ENCODE measurements at regions not wholly inside any gene's neighbourhood (a gene's known extent, or its start where the extent isn't known, plus 50 kb on each side); places are given as distances from the start of the nearest gene placed in this dataset.
A peak's percentile ranks its signal among the peaks of the same experiment; 100 is the strongest.

- DNase-seq (ENCODE audit: low spot score), result no peak
Measured at GRCh38 chr4:182010876-182011275, 232.3 kb upstream of the TENM3 start.

- DNase-seq (ENCODE audit: low spot score), result no peak
Measured at GRCh38 chr4:182014164-182014563, 229.0 kb upstream of the TENM3 start.

DNA sequence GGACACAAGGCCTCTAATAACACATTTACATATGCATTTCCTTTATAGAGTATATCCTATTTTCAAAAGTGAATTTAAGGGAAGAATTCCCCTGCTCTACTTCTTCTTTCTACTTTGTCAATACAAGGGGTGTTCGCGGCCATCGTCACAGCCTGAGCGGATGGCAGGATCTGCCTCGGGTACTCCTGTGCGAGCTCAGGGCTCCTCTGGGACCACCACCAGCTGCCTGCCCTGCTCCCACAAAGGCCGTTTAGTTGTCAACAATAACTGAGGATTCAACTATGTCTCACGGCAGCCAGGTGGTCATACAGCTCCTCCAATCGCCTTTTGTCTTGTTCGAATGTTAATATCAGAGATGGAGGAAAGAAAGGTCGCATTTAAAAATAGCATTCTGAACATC, 228.2 kb upstream of the TENM3 start:
- no peak for DNase-seq (ENCODE audit: low spot score)

GRCh38 chr4:182015893-182016292, 227.3 kb upstream of the TENM3 start:
- no peak for DNase-seq (ENCODE audit: low spot score)

DNA sequence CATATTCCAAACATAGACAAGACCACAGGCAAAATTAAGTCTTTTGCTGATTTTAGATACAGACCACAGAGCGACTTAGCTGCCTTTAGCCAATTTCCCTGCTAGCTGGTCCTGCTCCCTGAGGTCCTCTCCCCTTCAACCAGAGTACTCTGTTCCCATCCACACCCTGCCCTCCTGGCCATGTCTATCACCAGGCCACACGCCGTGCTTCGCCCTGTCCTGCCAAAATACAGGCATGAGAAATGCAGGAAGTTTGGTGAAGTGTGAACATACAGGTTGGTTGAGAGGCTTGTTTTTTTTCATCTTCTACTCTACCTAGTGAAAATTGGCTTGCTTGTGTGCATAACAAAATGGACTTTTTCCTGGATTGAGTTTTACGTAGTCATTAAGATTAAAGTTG, 226.2 kb upstream of the TENM3 start:
- no peak for DNase-seq (ENCODE audit: low spot score)

DNA sequence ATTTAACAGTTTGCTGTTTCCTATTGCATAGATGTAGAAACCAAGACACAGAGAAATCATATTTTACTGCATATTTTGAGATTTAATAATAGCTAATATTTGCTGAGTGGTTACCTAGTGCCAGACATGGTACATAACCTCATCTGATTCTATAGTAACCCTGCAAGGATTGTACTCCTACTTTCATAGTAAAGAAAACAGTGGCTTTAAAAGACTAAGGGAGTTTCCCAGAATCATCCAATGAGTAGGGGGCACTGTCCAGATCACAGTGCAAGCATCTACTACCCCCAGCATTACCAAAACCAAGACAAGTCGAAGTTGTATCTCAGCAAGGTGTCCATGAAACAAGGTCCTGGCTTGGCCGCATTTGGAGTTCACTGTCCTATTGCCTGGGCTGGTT, 224.5 kb upstream of the TENM3 start:
- no peak for DNase-seq (ENCODE audit: low spot score)

GRCh38 chr4:182019148-182019652, 224.0 kb upstream of the TENM3 start:
- no peak for DNase-seq (ENCODE audit: low spot score)

- no peak for DNase-seq (ENCODE audit: low spot score)
Measured at GRCh38 chr4:182022909-182023308, 220.3 kb upstream of the TENM3 start.

- DNase-seq (ENCODE audit: low spot score), result no peak
Measured at GRCh38 chr4:182023469-182023868, 219.7 kb upstream of the TENM3 start.

GRCh38 chr4:182042945-182043344, 200.3 kb upstream of the TENM3 start:
- no peak for DNase-seq (ENCODE audit: low spot score)

- DNase-seq (ENCODE audit: low spot score), result no peak
Measured at GRCh38 chr4:182048871-182049270, 194.3 kb upstream of the TENM3 start.

GRCh38 chr4:182056866-182057265, 186.3 kb upstream of the TENM3 start:
- DNase-seq (ENCODE audit: low spot score), result no peak

DNA sequence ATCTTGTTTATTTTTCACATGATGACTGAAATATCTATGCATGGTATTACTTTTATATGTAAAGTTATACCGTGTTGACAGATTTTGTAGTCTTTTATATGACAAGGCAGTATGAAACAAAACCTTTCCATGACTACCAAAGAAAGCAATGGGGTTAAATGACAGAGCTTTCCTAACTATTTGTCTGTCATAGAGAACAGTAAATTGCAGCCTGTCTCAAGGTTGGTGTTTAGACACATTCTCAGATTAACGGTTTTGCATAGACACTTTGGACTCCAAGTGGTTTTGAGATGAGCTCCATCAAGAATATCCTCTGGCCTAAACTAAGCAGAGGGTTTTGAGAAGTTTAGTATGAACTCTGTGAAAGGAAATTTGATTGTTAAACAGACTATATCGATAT, 180.7 kb upstream of the TENM3 start:
- no peak for DNase-seq (ENCODE audit: low spot score)

DNA sequence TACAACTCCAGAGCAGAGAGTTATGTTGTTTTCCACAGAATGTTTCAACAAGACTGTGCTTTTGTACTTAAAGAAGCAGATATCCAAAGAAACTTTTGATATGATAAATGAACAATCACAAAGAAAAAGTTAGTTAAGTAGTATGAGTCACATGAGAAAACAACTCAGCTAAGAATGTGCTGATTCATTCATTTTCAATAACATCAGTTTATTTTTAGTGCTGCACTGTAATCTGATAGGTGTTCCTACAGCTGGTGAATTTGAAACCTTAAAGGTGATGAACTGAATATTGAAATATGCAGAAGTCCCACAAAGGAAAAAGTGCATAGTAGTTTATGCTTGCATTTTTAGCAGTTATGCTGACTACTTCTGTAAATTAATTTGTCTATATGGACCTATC, 180.3 kb upstream of the TENM3 start:
- peak; percentile 8 for DNase-seq (ENCODE audit: low spot score)

DNA sequence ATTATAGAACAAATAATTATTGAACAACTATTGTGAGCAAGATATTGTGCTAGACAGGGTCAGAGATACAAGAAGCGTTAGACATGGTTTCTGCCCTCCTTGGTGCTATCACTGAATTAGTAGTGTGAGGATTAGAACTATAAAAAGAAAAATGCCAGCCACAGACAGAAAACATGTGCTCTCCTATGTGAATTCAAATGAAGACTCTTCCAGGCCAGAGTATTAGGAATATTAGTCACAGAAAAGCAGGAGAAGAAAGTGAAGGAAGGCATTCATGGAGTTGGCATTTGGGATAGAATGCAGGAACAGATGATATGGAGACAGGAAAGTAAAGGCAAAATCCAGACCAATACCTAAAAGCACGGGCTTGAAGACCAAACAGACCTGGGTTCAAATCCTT, 179.6 kb upstream of the TENM3 start:
- no peak for DNase-seq (ENCODE audit: low spot score)

- no peak for DNase-seq (ENCODE audit: low spot score)
Measured at GRCh38 chr4:182065255-182065654, 177.9 kb upstream of the TENM3 start.

GRCh38 chr4:182066037-182066436, 177.2 kb upstream of the TENM3 start:
- DNase-seq (ENCODE audit: low spot score), result no peak

DNA sequence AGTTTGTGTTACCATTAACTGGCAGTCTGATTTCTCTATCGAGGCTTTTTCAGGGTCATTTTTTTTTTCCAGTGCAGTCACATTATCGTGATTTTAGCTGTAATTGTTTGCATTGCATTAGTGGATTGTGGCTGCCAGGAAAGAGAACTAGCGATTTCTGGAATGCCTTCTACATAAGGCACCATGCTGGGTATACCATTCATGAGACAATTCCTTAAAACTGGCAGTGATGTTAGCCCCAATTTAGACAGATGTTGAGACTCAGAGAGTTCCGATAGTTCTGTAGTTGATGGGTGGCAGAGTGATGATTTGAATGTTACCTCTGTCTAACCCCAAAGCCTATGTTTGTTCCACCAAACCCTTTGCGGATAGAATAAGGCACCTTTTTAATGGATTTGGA, 175.4 kb upstream of the TENM3 start:
- no peak for DNase-seq (ENCODE audit: low spot score)

- no peak for DNase-seq (ENCODE audit: low spot score)
Measured at GRCh38 chr4:182068920-182069319, 174.3 kb upstream of the TENM3 start.

DNA sequence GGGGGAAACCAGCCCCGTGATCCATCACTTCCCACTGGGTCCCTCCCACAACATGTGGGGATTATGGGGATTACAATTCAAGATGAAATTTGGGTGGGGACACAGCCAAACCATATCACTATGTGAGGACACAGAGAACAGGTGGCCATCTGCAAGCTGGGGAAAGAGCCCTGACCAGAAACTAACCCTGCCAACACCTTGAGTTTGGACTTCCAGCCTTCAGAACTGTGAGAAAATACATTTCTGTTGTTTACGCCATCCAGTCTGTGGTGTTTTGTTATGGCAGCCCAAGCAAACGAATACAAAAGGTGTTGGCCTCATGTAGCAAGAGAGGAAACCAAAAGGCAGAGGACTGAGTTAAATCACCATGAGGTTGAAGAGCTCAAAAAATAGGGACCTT, 169.9 kb upstream of the TENM3 start:
- DNase-seq (ENCODE audit: low spot score), result no peak

DNA sequence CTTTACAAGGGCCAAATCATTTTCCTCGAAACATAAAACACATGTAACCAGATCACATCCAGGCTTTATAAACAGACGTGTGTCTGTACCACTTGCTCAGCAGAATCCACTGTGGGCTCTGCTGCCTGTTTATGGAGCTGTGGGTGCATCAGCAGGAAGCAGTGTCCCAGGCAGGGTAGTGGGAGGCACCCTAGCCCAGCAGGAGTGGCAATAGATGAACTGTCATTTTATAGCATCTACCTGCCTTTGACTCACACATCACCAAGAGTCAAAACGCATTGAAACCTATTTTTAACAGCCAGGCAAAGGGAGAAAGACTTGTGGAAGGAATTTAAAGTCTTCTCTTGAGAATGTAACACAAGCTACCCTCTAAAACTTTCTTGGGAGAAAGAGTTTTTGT, 169.1 kb upstream of the TENM3 start:
- no peak for DNase-seq (ENCODE audit: low spot score)

GRCh38 chr4:182074810-182075209, 168.4 kb upstream of the TENM3 start:
- no peak for DNase-seq (ENCODE audit: low spot score)

- no peak for DNase-seq (ENCODE audit: low spot score)
Measured at GRCh38 chr4:182082910-182083309, 160.3 kb upstream of the TENM3 start.

DNA sequence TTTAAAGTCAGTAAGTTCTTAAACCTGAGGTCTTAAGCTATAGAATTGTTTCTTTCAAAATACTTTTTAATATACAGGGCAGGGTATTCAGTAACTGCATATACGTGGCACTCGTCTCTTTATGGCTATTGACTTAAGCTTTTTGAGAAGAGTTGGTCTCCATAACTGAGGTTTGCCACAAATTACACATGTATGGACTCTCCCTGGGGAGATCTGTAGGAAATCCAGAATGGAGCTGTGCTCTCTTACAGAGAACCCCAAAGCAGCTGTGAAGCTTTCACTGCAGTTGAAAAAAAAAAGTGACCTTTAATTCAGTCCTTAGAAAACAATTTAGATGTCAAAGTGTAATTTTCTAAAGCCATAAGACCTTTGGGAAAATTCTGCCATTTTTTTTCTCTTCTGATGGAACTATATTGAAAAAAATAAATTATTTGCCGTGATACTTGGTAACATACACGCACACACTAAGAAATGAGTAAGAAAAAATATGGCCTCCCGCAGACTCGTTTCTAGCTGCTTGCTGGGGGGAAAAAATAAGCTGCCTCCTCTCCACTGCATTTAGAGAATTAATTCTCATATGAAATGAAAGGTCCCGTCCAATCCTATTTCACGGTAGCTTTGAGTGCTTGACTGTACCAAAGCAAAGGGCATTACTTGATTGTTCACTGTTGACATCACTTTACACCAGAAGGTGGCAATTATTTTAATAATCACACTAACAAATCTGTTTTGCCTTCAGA, 159.4 kb upstream of the TENM3 start:
- no peak for DNase-seq (ENCODE audit: low spot score)
